Adipocyte (in vitro differentiated cells): ENCODE measurements at regions not wholly inside any gene's neighbourhood (a gene's known extent, or its start where the extent isn't known, plus 50 kb on each side); places are given as distances from the start of the nearest gene placed in this dataset.
"Not testable (repeated sequence)": the region's sequence is repeated elsewhere in the genome, so short reads cannot be mapped to it uniquely, and the experiment has no call there.

Experiments
- DNase-seq: peaks from one replicate; pipeline ENCODE4 v3.0.0-alpha.2; 2015; ENCODE audit warnings: low read depth
- H3K27me3 ChIP-seq: replicated peaks from 2 replicates; pipeline ENCODE4 v1.7.0; 2013; ENCODE audit warnings: mild to moderate bottlenecking, low read length, moderate library complexity; ENCODE audit not compliant: control insufficient read depth, insufficient read depth
- H3K36me3 ChIP-seq: 2 replicates; pipeline ENCODE4 v1.7.0; 2013; ENCODE audit warnings: low read length, mild to moderate bottlenecking, moderate library complexity; ENCODE audit not compliant: control insufficient read depth, insufficient read depth, severe bottlenecking
- H3K4me1 ChIP-seq: 2 replicates; pipeline ENCODE4 v1.7.0; 2013; ENCODE audit warnings: mild to moderate bottlenecking, low read length, moderate library complexity; ENCODE audit not compliant: control insufficient read depth, insufficient read depth
- H3K4me3 ChIP-seq: 2 replicates; pipeline ENCODE4 v1.7.0; 2013; ENCODE audit warnings: mild to moderate bottlenecking, low read length, moderate library complexity
- H3K9ac ChIP-seq: 2 replicates; pipeline ENCODE4 v1.7.0; 2013; ENCODE audit warnings: mild to moderate bottlenecking, low read length, moderate library complexity
- H3K9me3 ChIP-seq: 2 replicates; pipeline ENCODE4 v1.7.0; 2013; ENCODE audit warnings: mild to moderate bottlenecking, low read length, moderate library complexity; ENCODE audit not compliant: control insufficient read depth

GRCh38 chr21:43287795-43288755, 119.3 kb downstream of the CRYAA start:
- H3K4me1 ChIP-seq = peaks cover 17% of the 10 kb centered on the region
- peaks cover 4% of the 10 kb centered on the region for H3K27me3 ChIP-seq
- peaks cover 20% of the 10 kb centered on the region for H3K9me3 ChIP-seq
- no peaks in the 10 kb centered on the region for H3K36me3 ChIP-seq
- DNase-seq = no peak
- H3K4me3 ChIP-seq = no peak overlapping the region
- H3K9ac ChIP-seq = no peak overlapping the region

DNA sequence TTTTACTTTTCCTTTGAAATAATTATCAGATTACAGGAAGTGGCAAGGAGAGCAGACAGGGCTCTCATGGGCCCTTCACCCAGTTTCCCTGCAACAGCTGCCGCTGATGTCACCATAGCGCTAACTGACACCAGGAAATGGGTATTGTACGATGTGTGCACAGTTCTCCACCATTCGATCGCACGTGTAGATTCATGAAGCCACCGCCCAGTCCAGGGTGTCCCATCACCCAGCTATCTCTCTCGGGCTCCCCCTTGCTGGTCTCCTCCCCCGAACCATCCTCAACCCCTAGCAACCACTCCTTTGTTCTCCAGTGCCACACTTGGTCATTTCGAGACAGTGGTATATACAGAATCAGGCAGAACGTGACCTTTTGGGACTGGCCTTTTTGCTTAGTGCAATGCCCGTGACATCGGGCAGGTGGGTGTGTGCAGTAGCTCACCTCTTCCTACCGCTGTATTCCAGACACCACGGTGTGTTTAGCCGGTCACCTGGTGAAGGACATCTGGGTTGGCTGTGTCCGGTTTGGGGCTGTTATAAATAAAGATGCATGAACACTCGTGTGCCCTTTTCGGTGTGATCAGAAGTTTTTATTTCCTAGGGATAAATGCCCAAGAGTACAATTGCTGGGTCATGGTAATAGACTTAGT, 118.4 kb downstream of the CRYAA start:
- DNase-seq = no peak
- Histone ChIP-seq H3K4me1 (peaks cover 17% of the 10 kb centered on the region), H3K9me3 (peaks cover 20% of the 10 kb centered on the region), H3K36me3 (no peaks in the 10 kb centered on the region), H3K9ac (no peak overlapping the region), H3K27me3 (peaks cover 4% of the 10 kb centered on the region), H3K4me3 (no peak overlapping the region)

- H3K27me3 ChIP-seq = peaks cover 10% of the 10 kb centered on the region
- peaks cover 17% of the 10 kb centered on the region for H3K4me1 ChIP-seq
- no peak overlapping the region for H3K9ac ChIP-seq
- DNase-seq = no peak
- H3K36me3 ChIP-seq = no peaks in the 10 kb centered on the region
- H3K4me3 ChIP-seq = no peak overlapping the region
- peaks cover 20% of the 10 kb centered on the region for H3K9me3 ChIP-seq
These were observed 117.4 kb downstream of the CRYAA start for GRCh38 chr21:43286196-43286595.

GRCh38 chr21:43284700-43285099, 115.9 kb downstream of the CRYAA start:
- Histone ChIP-seq H3K4me1 (peaks cover 17% of the 10 kb centered on the region), H3K4me3 (no peak overlapping the region), H3K9ac (no peak overlapping the region), H3K36me3 (no peaks in the 10 kb centered on the region), H3K9me3 (peaks cover 19% of the 10 kb centered on the region), H3K27me3 (peaks cover 6% of the 10 kb centered on the region)
- no peak for DNase-seq

DNA sequence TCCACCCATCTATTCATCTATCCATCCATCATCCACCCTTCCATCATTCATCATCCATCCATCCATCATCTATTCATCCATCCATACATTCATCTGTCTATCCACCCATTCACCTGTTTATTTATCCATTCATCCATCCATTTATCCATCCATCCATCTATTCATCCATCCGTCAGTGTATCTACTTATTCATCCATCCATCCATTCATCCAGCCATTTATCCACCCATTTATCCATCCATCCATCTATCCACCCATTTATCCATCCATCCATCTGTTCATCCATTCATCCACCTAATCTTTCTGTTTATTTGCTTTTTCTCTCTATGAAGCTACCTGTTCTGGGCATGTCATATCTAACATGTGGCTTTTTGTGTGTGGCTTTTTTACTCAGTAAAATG, 115.4 kb downstream of the CRYAA start:
- no peaks in the 10 kb centered on the region for H3K36me3 ChIP-seq
- no peak for DNase-seq
- H3K9ac ChIP-seq = no peak overlapping the region
- H3K4me3 ChIP-seq = no peak overlapping the region
- H3K27me3 ChIP-seq = peaks cover 6% of the 10 kb centered on the region
- H3K9me3 ChIP-seq = peaks cover 15% of the 10 kb centered on the region
- H3K4me1 ChIP-seq = peaks cover 17% of the 10 kb centered on the region

GRCh38 chr21:43283925-43284221, 115.1 kb downstream of the CRYAA start:
- H3K27me3 ChIP-seq, H3K9ac ChIP-seq, H3K36me3 ChIP-seq, H3K4me3 ChIP-seq, DNase-seq: not testable (repeated sequence)
- peaks cover 15% of the 10 kb centered on the region for H3K9me3 ChIP-seq
- H3K4me1 ChIP-seq = peaks cover 17% of the 10 kb centered on the region

GRCh38 chr21:43283136-43283924, 114.5 kb downstream of the CRYAA start:
- Histone ChIP-seq H3K27me3 (peaks cover 15% of the 10 kb centered on the region), H3K4me3 (no peak overlapping the region), H3K4me1 (peaks cover 13% of the 10 kb centered on the region), H3K9ac (no peak overlapping the region), H3K36me3 (no peaks in the 10 kb centered on the region), H3K9me3 (peaks cover 15% of the 10 kb centered on the region)
- no peak for DNase-seq

- Histone ChIP-seq H3K4me1 (peaks cover 5% of the 10 kb centered on the region), H3K4me3 (no peak overlapping the region), H3K27me3 (peaks cover 22% of the 10 kb centered on the region), H3K9ac (no peak overlapping the region), H3K9me3 (peaks cover 15% of the 10 kb centered on the region), H3K36me3 (no peaks in the 10 kb centered on the region)
- DNase-seq = no peak
These were observed 113.7 kb downstream of the CRYAA start for GRCh38 chr21:43282358-43283120.

DNA sequence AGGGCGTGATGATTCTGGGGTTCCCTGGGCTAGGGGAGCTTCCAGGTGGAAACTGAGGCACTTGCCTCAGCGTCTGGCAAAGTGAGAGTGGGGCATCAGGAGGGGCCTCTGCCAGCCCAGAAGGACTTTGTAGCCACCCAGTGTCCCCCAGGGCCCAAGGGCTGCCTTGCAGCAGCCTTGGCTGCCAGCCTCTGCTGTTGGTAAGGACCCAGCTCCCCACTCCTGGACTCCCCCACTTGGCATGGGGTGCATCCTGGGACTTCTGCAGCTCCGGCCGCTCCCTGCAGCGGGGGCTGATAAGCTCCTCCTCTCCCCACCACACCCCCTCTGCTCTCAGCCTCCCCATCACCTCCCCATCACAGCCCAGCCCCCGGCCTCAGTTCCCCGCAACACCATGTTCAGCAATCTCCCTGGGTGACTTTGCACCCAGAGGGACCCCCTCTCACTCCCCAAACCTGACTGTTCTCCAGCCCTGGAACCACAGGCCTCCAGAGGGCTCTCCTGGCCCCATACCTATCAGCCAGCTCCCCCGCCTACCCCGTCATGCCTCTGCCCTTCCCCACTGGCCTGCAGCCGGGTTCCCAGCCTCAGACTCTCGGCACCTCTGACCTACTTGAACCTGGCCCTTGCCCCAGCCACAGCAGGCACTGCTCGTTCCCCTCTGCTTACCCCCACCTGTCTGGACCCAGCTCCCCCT, 113.0 kb downstream of the CRYAA start:
- Histone ChIP-seq H3K27me3 (peaks cover 28% of the 10 kb centered on the region), H3K9me3 (peaks cover 15% of the 10 kb centered on the region), H3K4me1 (no peaks in the 10 kb centered on the region), H3K4me3 (no peak overlapping the region), H3K9ac (no peak overlapping the region), H3K36me3 (no peaks in the 10 kb centered on the region)
- no peak for DNase-seq

DNA sequence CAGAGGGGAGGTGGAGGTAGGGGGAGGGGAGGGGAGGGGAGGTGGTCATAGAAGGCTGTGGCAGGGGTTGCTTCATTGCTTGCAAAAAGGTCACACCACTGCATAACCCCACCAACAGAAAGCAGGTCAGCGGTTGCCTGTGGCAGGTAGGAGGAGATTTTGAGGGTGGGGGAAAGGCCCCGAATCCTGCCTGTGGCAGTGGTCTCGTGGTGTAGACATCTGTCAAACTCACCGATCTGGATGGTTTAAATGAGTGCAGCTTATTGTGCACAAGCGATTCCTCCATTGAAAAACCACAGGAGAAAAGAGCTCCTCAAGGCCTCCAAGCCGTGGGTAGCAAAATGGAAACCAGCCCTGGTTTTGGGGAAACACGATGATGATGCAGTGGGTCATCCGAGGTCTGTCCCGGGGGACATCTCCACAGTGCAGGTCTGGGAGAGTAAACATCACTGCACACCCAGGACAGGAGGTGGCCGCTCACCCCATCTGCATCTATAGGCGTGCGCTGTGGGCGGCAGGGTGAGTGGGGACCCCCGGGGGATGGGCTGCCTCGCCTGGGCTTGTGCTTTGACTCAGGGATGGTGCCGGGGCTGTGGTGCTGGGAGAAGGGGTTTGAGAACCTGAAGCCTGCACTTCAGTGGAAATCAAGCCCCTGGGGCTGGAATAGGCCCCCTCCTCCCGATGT, 112.3 kb downstream of the CRYAA start:
- DNase-seq = no peak
- H3K9me3 ChIP-seq = peaks cover 15% of the 10 kb centered on the region
- H3K4me3 ChIP-seq = no peak overlapping the region

More for the DNA sequence above, 112.3 kb downstream of the CRYAA start:
- Histone ChIP-seq H3K36me3 (no peaks in the 10 kb centered on the region), H3K4me1 (no peaks in the 10 kb centered on the region), H3K27me3 (peaks cover 35% of the 10 kb centered on the region), H3K9ac (no peak overlapping the region)
